ENCODE measurements at regions not wholly inside any gene's neighbourhood (a gene's known extent, or its start where the extent isn't known, plus 50 kb on each side); places are given as distances from the start of the nearest gene placed in this dataset.

GRCh38 chr4:72899621-72900020 is 169.9 kb downstream of the COX18 start:
- H3K9me2 ChIP-seq (replicated peaks; ENCODE audit: insufficient read depth, low read length) = no peaks in the 10 kb centered on the region
- H3F3A ChIP-seq (ENCODE audit: insufficient read depth) = no peaks in the 10 kb centered on the region
- no peaks in the 10 kb centered on the region for H3K27me3 ChIP-seq (ENCODE audit: low read length)
- no peak overlapping the region for H3K9ac ChIP-seq (ENCODE audit: low read length)
- no peaks in the 10 kb centered on the region for H4K20me1 ChIP-seq (ENCODE audit: low read depth, low read length)
- H3K4me3 ChIP-seq (ENCODE audit: insufficient read depth, low read length, poor library complexity, severe bottlenecking) = no peak overlapping the region
- H3K36me3 ChIP-seq (ENCODE audit: low read length) = no peaks in the 10 kb centered on the region
- TF ChIP-seq CTCF (IDR thresholded peaks at IDR 0.05; ENCODE audit: insufficient read depth, low read length, poor library complexity, severe bottlenecking) = no peak
- TF ChIP-seq EZH2phosphoT487 (conservative IDR thresholded peaks at IDR 0.05; ENCODE audit: low read length) = no peak
- no peak overlapping the region for H3K4me2 ChIP-seq (ENCODE audit: low read depth, low read length, poor library complexity, severe bottlenecking)
- H3K27ac ChIP-seq (ENCODE audit: low read depth, low read length) = no peak overlapping the region
- no peaks in the 10 kb centered on the region for H3K9me3 ChIP-seq (ENCODE audit: insufficient read depth, low read length)
- H2AFZ ChIP-seq (ENCODE audit: low read depth, low read length, severe bottlenecking) = no peak overlapping the region
- H3K79me2 ChIP-seq (ENCODE audit: insufficient read depth, low read length) = no peaks in the 10 kb centered on the region

- Histone ChIP-seq H3K9me2 (replicated peaks; ENCODE audit: insufficient read depth, low read length) (no peaks in the 10 kb centered on the region), H3K79me2 (ENCODE audit: insufficient read depth, low read length) (no peaks in the 10 kb centered on the region), H3F3A (ENCODE audit: insufficient read depth) (no peaks in the 10 kb centered on the region), H3K27ac (ENCODE audit: low read depth, low read length) (no peak overlapping the region), H3K4me3 (ENCODE audit: insufficient read depth, low read length, poor library complexity, severe bottlenecking) (no peak overlapping the region), H3K9me3 (ENCODE audit: insufficient read depth, low read length) (no peaks in the 10 kb centered on the region), H2AFZ (ENCODE audit: low read depth, low read length, severe bottlenecking) (no peak overlapping the region), H3K27me3 (ENCODE audit: low read length) (no peaks in the 10 kb centered on the region), H4K20me1 (ENCODE audit: low read depth, low read length) (no peaks in the 10 kb centered on the region), H3K9ac (ENCODE audit: low read length) (no peak overlapping the region), H3K36me3 (ENCODE audit: low read length) (no peaks in the 10 kb centered on the region), H3K4me2 (ENCODE audit: low read depth, low read length, poor library complexity, severe bottlenecking) (no peak overlapping the region)
- TF ChIP-seq EZH2phosphoT487 (conservative IDR thresholded peaks at IDR 0.05; ENCODE audit: low read length) (no peak), CTCF (IDR thresholded peaks at IDR 0.05; ENCODE audit: insufficient read depth, low read length, poor library complexity, severe bottlenecking) (no peak)
Observed at GRCh38 chr4:72899214-72899613, 170.3 kb downstream of the COX18 start.

GRCh38 chr4:72896515-72896914 is 173.0 kb downstream of the COX18 start:
- Histone ChIP-seq H3K9me3 (ENCODE audit: insufficient read depth, low read length) (no peaks in the 10 kb centered on the region), H3K27ac (ENCODE audit: low read depth, low read length) (no peak overlapping the region), H3F3A (ENCODE audit: insufficient read depth) (no peaks in the 10 kb centered on the region), H4K20me1 (ENCODE audit: low read depth, low read length) (no peaks in the 10 kb centered on the region), H2AFZ (ENCODE audit: low read depth, low read length, severe bottlenecking) (no peak overlapping the region), H3K9ac (ENCODE audit: low read length) (no peak overlapping the region), H3K4me2 (ENCODE audit: low read depth, low read length, poor library complexity, severe bottlenecking) (no peak overlapping the region), H3K79me2 (ENCODE audit: insufficient read depth, low read length) (no peaks in the 10 kb centered on the region), H3K27me3 (ENCODE audit: low read length) (no peaks in the 10 kb centered on the region), H3K9me2 (replicated peaks; ENCODE audit: insufficient read depth, low read length) (no peaks in the 10 kb centered on the region), H3K36me3 (ENCODE audit: low read length) (no peaks in the 10 kb centered on the region), H3K4me3 (ENCODE audit: insufficient read depth, low read length, poor library complexity, severe bottlenecking) (no peak overlapping the region)
- TF ChIP-seq CTCF (IDR thresholded peaks at IDR 0.05; ENCODE audit: insufficient read depth, low read length, poor library complexity, severe bottlenecking) = no peak
- TF ChIP-seq EZH2phosphoT487 (conservative IDR thresholded peaks at IDR 0.05; ENCODE audit: low read length) = no peak

Measured in SU-DHL-6 (cell line).